Fibroblast of lung (primary cell): ENCODE measurements at regions not wholly inside any gene's neighbourhood (a gene's known extent, or its start where the extent isn't known, plus 50 kb on each side); places are given as distances from the start of the nearest gene placed in this dataset.

ENCODE experiments used
- DNase-seq, 2 donors: peaks; one replicate each; pipeline versions ENCODE4 v3.0.0 to v3.0.0-alpha.2; 2010; ENCODE audit warnings: low read depth in 2 of 2
- H2AFZ ChIP-seq: 2 replicates; pipeline ENCODE4 v1.5.1; 2012; ENCODE audit warnings: low read length, control low read depth, inconsistent platforms
- H3K27ac ChIP-seq: 2 replicates; pipeline ENCODE4 v1.5.1; 2011; ENCODE audit warnings: low read length, control low read depth; ENCODE audit not compliant: insufficient read depth
- H3K27me3 ChIP-seq: 2 replicates; pipeline ENCODE4 v1.5.1; 2011; ENCODE audit warnings: mild to moderate bottlenecking, low read length; ENCODE audit not compliant: control insufficient read depth, insufficient read depth
- H3K36me3 ChIP-seq: 2 replicates; pipeline ENCODE4 v1.5.1; 2011; ENCODE audit warnings: low read length; ENCODE audit not compliant: control insufficient read depth, insufficient read depth
- H3K4me1 ChIP-seq: 2 replicates; pipeline ENCODE4 v1.5.1; 2011; ENCODE audit warnings: low read length; ENCODE audit not compliant: control insufficient read depth, insufficient read depth; ENCODE audit errors: extremely low read depth
- H3K4me2 ChIP-seq: 2 replicates; pipeline ENCODE4 v1.5.1; 2011; ENCODE audit warnings: low read length, control low read depth; ENCODE audit not compliant: insufficient read depth; ENCODE audit errors: extremely low read depth
- H3K4me3 ChIP-seq, 4 experiments: fragments of 200-600 bp in 1 of 4; sonication (generic) in 1 of 4; replicated peaks in 1 of 4; 2 replicates each; pipeline ENCODE4 v1.5.1; 2011 to 2016; ENCODE audit warnings: low read length in 4 of 4, low read depth in 3 of 4, mild to moderate bottlenecking in 3 of 4, control low read depth in 2 of 4, inconsistent platforms in 1 of 4, mixed read lengths in 1 of 4; ENCODE audit not compliant: insufficient read depth in 1 of 4; ENCODE audit errors: control extremely low read depth in 1 of 4
- H3K79me2 ChIP-seq: 2 replicates; pipeline ENCODE4 v1.5.1; 2012; ENCODE audit warnings: mild to moderate bottlenecking, low read length, inconsistent platforms; ENCODE audit not compliant: control insufficient read depth, insufficient read depth
- H3K9ac ChIP-seq: 2 replicates; pipeline ENCODE4 v1.5.1; 2011; ENCODE audit warnings: mild to moderate bottlenecking, low read length, control low read depth; ENCODE audit not compliant: insufficient read depth
- H3K9me3 ChIP-seq: 2 replicates; pipeline ENCODE4 v1.5.1; 2012; ENCODE audit warnings: low read depth, low read length; ENCODE audit not compliant: control insufficient read depth, insufficient read depth
- H4K20me1 ChIP-seq: 2 replicates; pipeline ENCODE4 v1.5.1; 2011; ENCODE audit warnings: low read length; ENCODE audit not compliant: control insufficient read depth, insufficient read depth; ENCODE audit errors: extremely low read depth
- EZH2 ChIP-seq: IDR thresholded peaks from 2 replicates; pipeline ENCODE4 v1.5.1; 2012; ENCODE audit warnings: low read length, control low read depth, mild to moderate bottlenecking; ENCODE audit errors: missing control alignments
- TF ChIP-seq, protein P1 (sequence below), 2 donors: IDR thresholded peaks in 1 of 2; conservative IDR thresholded peaks in 1 of 2; 1 replicate in 1 of 2; 2 replicates in 1 of 2; pipeline ENCODE4 v1.5.1; 2011 to 2012; ENCODE audit warnings: low read length in 2 of 2, control low read depth in 1 of 2, inconsistent platforms in 1 of 2, low read depth in 1 of 2, mild to moderate bottlenecking in 1 of 2

DNA sequence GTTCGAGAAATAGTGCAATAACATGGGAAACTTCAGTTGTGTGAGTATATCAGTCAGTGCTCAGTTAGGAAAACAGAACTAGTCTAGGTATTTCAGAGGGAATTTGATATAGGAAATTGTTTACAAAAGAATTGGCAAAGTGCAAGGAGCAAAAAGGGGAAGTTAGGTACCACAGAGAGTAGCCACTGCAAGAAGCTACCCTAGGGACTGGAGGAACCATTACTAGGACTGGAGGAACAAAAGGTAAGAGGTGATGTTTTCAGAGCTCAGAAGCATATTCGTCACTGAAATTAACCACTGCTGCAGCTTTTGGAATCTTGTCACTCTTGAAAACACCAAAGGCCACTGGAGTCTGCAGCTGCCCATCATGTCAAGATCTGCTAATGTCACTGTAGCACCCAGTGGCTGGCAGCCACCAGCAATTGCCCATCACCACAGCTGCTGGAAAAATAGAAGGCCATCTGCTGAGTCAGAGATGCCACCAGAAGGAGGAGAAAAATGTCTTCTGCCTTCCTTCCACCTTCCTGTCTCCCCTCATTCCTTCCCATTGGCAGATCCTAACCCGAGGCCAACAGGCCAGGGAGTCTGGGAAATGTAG lies 160.6 kb upstream of the RPS6KA3 start:
- Histone ChIP-seq H3K27ac (no peak overlapping the region), H3K27me3 (no peaks in the 10 kb centered on the region), H3K4me1 (no peaks in the 10 kb centered on the region), H3K9ac (no peak overlapping the region), H2AFZ (no peak overlapping the region), H3K36me3 (no peaks in the 10 kb centered on the region), H3K4me3 (no peak overlapping the region), H3K9me3 (no peaks in the 10 kb centered on the region), H3K4me2 (no peak overlapping the region), H3K79me2 (no peaks in the 10 kb centered on the region), H4K20me1 (no peaks in the 10 kb centered on the region)
- TF ChIP-seq, protein P1, sequence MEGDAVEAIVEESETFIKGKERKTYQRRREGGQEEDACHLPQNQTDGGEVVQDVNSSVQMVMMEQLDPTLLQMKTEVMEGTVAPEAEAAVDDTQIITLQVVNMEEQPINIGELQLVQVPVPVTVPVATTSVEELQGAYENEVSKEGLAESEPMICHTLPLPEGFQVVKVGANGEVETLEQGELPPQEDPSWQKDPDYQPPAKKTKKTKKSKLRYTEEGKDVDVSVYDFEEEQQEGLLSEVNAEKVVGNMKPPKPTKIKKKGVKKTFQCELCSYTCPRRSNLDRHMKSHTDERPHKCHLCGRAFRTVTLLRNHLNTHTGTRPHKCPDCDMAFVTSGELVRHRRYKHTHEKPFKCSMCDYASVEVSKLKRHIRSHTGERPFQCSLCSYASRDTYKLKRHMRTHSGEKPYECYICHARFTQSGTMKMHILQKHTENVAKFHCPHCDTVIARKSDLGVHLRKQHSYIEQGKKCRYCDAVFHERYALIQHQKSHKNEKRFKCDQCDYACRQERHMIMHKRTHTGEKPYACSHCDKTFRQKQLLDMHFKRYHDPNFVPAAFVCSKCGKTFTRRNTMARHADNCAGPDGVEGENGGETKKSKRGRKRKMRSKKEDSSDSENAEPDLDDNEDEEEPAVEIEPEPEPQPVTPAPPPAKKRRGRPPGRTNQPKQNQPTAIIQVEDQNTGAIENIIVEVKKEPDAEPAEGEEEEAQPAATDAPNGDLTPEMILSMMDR (conservative IDR thresholded peaks at IDR 0.05 in 1 of 2, IDR thresholded peaks at IDR 0.05 in 1 of 2; ENCODE audit: low read depth in 1 of 2, low read length in 2 of 2): no peak
- no peak for TF ChIP-seq EZH2
- DNase-seq: no peak

DNA sequence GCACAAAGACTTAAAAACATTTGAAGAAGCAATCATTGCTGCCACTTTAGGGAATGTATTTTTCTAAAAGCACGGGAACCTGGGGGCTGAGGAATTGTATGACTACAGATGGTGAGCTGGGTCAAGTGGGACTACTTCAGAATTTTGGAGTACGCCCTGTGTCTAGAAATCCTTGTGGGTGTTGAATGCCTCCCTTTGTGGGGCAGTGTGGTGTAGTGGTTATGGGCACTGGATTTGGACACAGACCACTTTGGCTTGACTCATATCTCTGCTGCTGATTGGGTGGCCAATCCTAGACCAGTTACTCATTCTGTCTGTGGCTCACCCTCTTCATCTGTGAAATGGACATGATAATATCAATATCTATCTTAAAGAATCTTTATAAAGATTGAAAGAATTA lies 155.0 kb upstream of the RPS6KA3 start:
- no peaks in the 10 kb centered on the region for H3K4me1 ChIP-seq
- H3K4me2 ChIP-seq: no peak overlapping the region
- DNase-seq: no peak
- H3K4me3 ChIP-seq: no peak overlapping the region
- no peaks in the 10 kb centered on the region for H3K36me3 ChIP-seq
- H4K20me1 ChIP-seq: no peaks in the 10 kb centered on the region
- H3K79me2 ChIP-seq: no peaks in the 10 kb centered on the region
- no peaks in the 10 kb centered on the region for H3K27me3 ChIP-seq
- no peak overlapping the region for H2AFZ ChIP-seq
- H3K27ac ChIP-seq: no peak overlapping the region
- no peak for TF ChIP-seq EZH2
- TF ChIP-seq, protein P1 (conservative IDR thresholded peaks at IDR 0.05 in 1 of 2, IDR thresholded peaks at IDR 0.05 in 1 of 2; ENCODE audit: low read depth in 1 of 2, low read length in 2 of 2): no peak
- H3K9ac ChIP-seq: no peak overlapping the region
- H3K9me3 ChIP-seq: no peaks in the 10 kb centered on the region

- H3K79me2 ChIP-seq: no peaks in the 10 kb centered on the region
- no peak overlapping the region for H3K27ac ChIP-seq
- no peak overlapping the region for H3K9ac ChIP-seq
- no peaks in the 10 kb centered on the region for H4K20me1 ChIP-seq
- TF ChIP-seq EZH2: no peak
- TF ChIP-seq, protein P1 (conservative IDR thresholded peaks at IDR 0.05 in 1 of 2, IDR thresholded peaks at IDR 0.05 in 1 of 2; ENCODE audit: low read depth in 1 of 2, low read length in 2 of 2): no peak
- H3K4me1 ChIP-seq: no peaks in the 10 kb centered on the region
- H3K4me2 ChIP-seq: no peak overlapping the region
- H3K27me3 ChIP-seq: no peaks in the 10 kb centered on the region
- no peak overlapping the region for H3K4me3 ChIP-seq
- H3K9me3 ChIP-seq: no peaks in the 10 kb centered on the region
- H3K36me3 ChIP-seq: no peaks in the 10 kb centered on the region
- H2AFZ ChIP-seq: no peak overlapping the region
- DNase-seq: no peak
Observed at GRCh38 chrX:20421275-20421674, 154.6 kb upstream of the RPS6KA3 start.
